Panc1 (cell line): ENCODE measurements at regions not wholly inside any gene's neighbourhood (a gene's known extent, or its start where the extent isn't known, plus 50 kb on each side); places are given as distances from the start of the nearest gene placed in this dataset.

Experiments
- POLR2AphosphoS5 ChIP-seq: IDR thresholded peaks from 2 replicates; pipeline ENCODE4 v1.6.1; 2012; ENCODE audit warnings: mild to moderate bottlenecking, low read depth, low read length, moderate library complexity
- REST ChIP-seq, 2 experiments: IDR thresholded peaks; 2 replicates each; pipeline ENCODE4 v1.6.1; 2011 to 2012; ENCODE audit warnings: low read depth in 2 of 2, control low read depth in 1 of 2, low read length in 1 of 2, mild to moderate bottlenecking in 1 of 2, moderate library complexity in 1 of 2; ENCODE audit not compliant: insufficient read depth in 1 of 2
- SIN3A ChIP-seq: IDR thresholded peaks from 2 replicates; pipeline ENCODE4 v1.6.1; 2012; ENCODE audit warnings: low read depth, mild to moderate bottlenecking, low read length, moderate library complexity, borderline replicate concordance; ENCODE audit not compliant: insufficient read depth
- TCF7L2 ChIP-seq: IDR thresholded peaks from 2 replicates; pipeline ENCODE4 v1.6.1; 2011; ENCODE audit warnings: mild to moderate bottlenecking, low read depth, low read length, inconsistent platforms
- TF ChIP-seq, protein P1 (sequence below): fragments of 450-650 bp; IDR thresholded peaks from 2 replicates; pipeline ENCODE4 v1.5.1; 2017; ENCODE audit warnings: mild to moderate bottlenecking

DNA sequence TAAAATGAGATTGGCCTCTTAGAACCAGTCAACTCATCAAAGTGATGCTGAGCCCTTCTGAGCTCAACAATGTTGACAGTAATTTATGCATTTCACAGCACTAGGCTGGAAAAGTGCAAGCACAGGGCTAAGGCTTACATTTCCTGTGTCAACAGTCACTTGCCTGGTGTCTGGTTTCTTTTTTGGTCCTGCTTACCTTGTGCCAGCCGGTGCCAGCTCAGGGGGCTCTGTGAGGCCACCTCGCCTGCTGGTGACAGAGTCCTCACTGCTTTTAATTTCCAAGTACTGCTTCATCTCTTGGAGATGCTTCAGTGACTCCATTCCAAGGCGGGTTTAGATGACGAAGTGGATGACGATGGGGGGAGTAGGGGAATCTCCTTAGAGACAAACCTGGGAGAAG, 53.1 kb upstream of the KCNA1 start:
- TF ChIP-seq, protein P1, sequence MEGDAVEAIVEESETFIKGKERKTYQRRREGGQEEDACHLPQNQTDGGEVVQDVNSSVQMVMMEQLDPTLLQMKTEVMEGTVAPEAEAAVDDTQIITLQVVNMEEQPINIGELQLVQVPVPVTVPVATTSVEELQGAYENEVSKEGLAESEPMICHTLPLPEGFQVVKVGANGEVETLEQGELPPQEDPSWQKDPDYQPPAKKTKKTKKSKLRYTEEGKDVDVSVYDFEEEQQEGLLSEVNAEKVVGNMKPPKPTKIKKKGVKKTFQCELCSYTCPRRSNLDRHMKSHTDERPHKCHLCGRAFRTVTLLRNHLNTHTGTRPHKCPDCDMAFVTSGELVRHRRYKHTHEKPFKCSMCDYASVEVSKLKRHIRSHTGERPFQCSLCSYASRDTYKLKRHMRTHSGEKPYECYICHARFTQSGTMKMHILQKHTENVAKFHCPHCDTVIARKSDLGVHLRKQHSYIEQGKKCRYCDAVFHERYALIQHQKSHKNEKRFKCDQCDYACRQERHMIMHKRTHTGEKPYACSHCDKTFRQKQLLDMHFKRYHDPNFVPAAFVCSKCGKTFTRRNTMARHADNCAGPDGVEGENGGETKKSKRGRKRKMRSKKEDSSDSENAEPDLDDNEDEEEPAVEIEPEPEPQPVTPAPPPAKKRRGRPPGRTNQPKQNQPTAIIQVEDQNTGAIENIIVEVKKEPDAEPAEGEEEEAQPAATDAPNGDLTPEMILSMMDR = no peak
- TF ChIP-seq SIN3A (no peak), TCF7L2 (no peak), POLR2AphosphoS5 (no peak), REST (IDR thresholded peaks at IDR 0.05; ENCODE audit: insufficient read depth in 1 of 2, low read depth in 2 of 2, low read length in 1 of 2) (no peak)
